ENCODE measurements at regions not wholly inside any gene's neighbourhood (a gene's known extent, or its start where the extent isn't known, plus 50 kb on each side); places are given as distances from the start of the nearest gene placed in this dataset.

- TF ChIP-seq CTCF (IDR thresholded peaks at IDR 0.05) (no peak), ZNF317 (CRISPR knock-in tag; IDR thresholded peaks at IDR 0.05; ENCODE audit: borderline replicate concordance, low read depth) (no peak), MAX (CRISPR knock-in tag; IDR thresholded peaks at IDR 0.05) (no peak), ZMAT4 (CRISPR knock-in tag; IDR thresholded peaks at IDR 0.05) (no peak), ZBTB21 (CRISPR knock-in tag; IDR thresholded peaks at IDR 0.05; ENCODE audit: borderline replicate concordance) (no peak), TEAD4 (CRISPR knock-in tag; IDR thresholded peaks at IDR 0.05) (no peak), CREM (CRISPR knock-in tag; IDR thresholded peaks at IDR 0.05) (no peak), SMAD3 (CRISPR knock-in tag; IDR thresholded peaks at IDR 0.05; ENCODE audit: borderline replicate concordance) (no peak), E2F1 (CRISPR knock-in tag; IDR thresholded peaks at IDR 0.05) (no peak), USF2 (CRISPR knock-in tag; IDR thresholded peaks at IDR 0.05) (no peak)
Measured at GRCh38 chr6:1020133-1020532, 291.8 kb upstream of the FOXQ1 start.
